Keratinocyte (primary cell): ENCODE measurements at regions not wholly inside any gene's neighbourhood (a gene's known extent, or its start where the extent isn't known, plus 50 kb on each side); places are given as distances from the start of the nearest gene placed in this dataset.

Experiments
- DNase-seq: peaks from one replicate; pipeline ENCODE4 v3.0.0-alpha.2; 2011; ENCODE audit warnings: low read depth, missing footprints, low spot score
- FAIRE-seq: peaks from 2 replicates; lab custom pipeline; 2011; peaks lifted over from hg19 to GRCh38; lab: Jason Lieb, UNC
- H2AFZ ChIP-seq: 2 replicates; pipeline ENCODE4 v1.6.0; 2012; ENCODE audit warnings: low read length, control low read depth, inconsistent platforms; ENCODE audit not compliant: control insufficient read depth
- H3K27ac ChIP-seq: 2 replicates; pipeline ENCODE4 v1.5.1; 2011; ENCODE audit warnings: low read length; ENCODE audit not compliant: control insufficient read depth, insufficient read depth
- H3K27me3 ChIP-seq: 3 replicates; pipeline ENCODE4 v1.6.0; 2011; ENCODE audit warnings: low read length; ENCODE audit not compliant: control insufficient read depth, insufficient read depth; ENCODE audit errors: extremely low read depth
- H3K36me3 ChIP-seq, 2 experiments: 2 replicates in 1 of 2; 3 replicates in 1 of 2; pipeline ENCODE4 v1.5.1; 2011; ENCODE audit warnings: low read length in 2 of 2, mild to moderate bottlenecking in 1 of 2; ENCODE audit not compliant: control insufficient read depth in 2 of 2, insufficient read depth in 2 of 2; ENCODE audit errors: extremely low read depth in 1 of 2
- H3K4me1 ChIP-seq: 3 replicates; pipeline ENCODE4 v1.5.1; 2011; ENCODE audit warnings: low read length; ENCODE audit not compliant: control insufficient read depth, insufficient read depth; ENCODE audit errors: extremely low read depth
- H3K4me2 ChIP-seq: 3 replicates; pipeline ENCODE4 v1.6.0; 2011; ENCODE audit warnings: low read depth, low read length; ENCODE audit not compliant: control insufficient read depth, insufficient read depth; ENCODE audit errors: extremely low read depth
- H3K4me3 ChIP-seq, 3 experiments: fragments of 200-600 bp in 1 of 3; sonication (generic) in 1 of 3; 2 replicates in 2 of 3; 3 replicates in 1 of 3; pipeline ENCODE4 v1.5.1; 2011 to 2016; ENCODE audit warnings: low read length in 3 of 3, mild to moderate bottlenecking in 3 of 3, control low read depth in 2 of 3, inconsistent platforms in 1 of 3, low read depth in 1 of 3, mixed read lengths in 1 of 3, mixed run types in 1 of 3, moderate library complexity in 1 of 3; ENCODE audit not compliant: control insufficient read depth in 2 of 3, insufficient read depth in 2 of 3; ENCODE audit errors: extremely low read depth in 1 of 3
- H3K79me2 ChIP-seq: 2 replicates; pipeline ENCODE4 v1.6.0; 2012; ENCODE audit warnings: low read length; ENCODE audit not compliant: control insufficient read depth, insufficient read depth
- H3K9ac ChIP-seq: 3 replicates; pipeline ENCODE4 v1.6.0; 2011; ENCODE audit warnings: low read length; ENCODE audit not compliant: control insufficient read depth, insufficient read depth; ENCODE audit errors: extremely low read depth
- H3K9me1 ChIP-seq: 3 replicates; pipeline ENCODE4 v1.6.0; 2011; ENCODE audit warnings: low read length; ENCODE audit not compliant: control insufficient read depth, insufficient read depth; ENCODE audit errors: extremely low read depth
- H3K9me3 ChIP-seq: 2 replicates; pipeline ENCODE4 v1.5.1; 2012; ENCODE audit warnings: low read depth, low read length; ENCODE audit not compliant: control insufficient read depth
- H4K20me1 ChIP-seq: 3 replicates; pipeline ENCODE4 v1.6.0; 2011; ENCODE audit warnings: low read length; ENCODE audit not compliant: control insufficient read depth, insufficient read depth; ENCODE audit errors: extremely low read depth
- CTCF ChIP-seq, 3 experiments: IDR thresholded peaks in 1 of 3; conservative IDR thresholded peaks in 1 of 3; optimal IDR thresholded peaks in 1 of 3; 2 replicates in 2 of 3; 3 replicates in 1 of 3; pipeline versions ENCODE3 to v1.5.1; 2011; ENCODE audit warnings: low read length in 3 of 3, mild to moderate bottlenecking in 3 of 3, moderate library complexity in 2 of 3, control low read depth in 1 of 3, inconsistent platforms in 1 of 3; ENCODE audit not compliant: insufficient read depth in 2 of 3; ENCODE audit errors: extremely low read depth in 1 of 3
- EZH2 ChIP-seq: IDR thresholded peaks from one replicate; pipeline ENCODE4 v1.6.1; 2012; ENCODE audit warnings: inconsistent platforms, mild to moderate bottlenecking, low read length, moderate library complexity
- dilution Hi-C: fragments of 300-500 bp; cut with MboI; formaldehyde crosslinking; loops from one replicate; pipeline ENCODE4 v1.7.0; 2020; ENCODE audit warnings: low sequenced_read_pairs; ENCODE audit not compliant: extremely low pct_ligation_motif_present

- H3K9ac ChIP-seq: no peak overlapping the region
- H3K4me3 ChIP-seq: no peak overlapping the region
- H3K9me3 ChIP-seq: no peaks in the 10 kb centered on the region
- H4K20me1 ChIP-seq: no peaks in the 10 kb centered on the region
- TF ChIP-seq CTCF (optimal IDR thresholded peaks at IDR 0.05 in 1 of 3, IDR thresholded peaks at IDR 0.05 in 1 of 3, conservative IDR thresholded peaks at IDR 0.05 in 1 of 3; ENCODE audit: extremely low read depth in 1 of 3, insufficient read depth in 2 of 3, low read length in 3 of 3) (no peak), EZH2 (no peak)
- H3K27me3 ChIP-seq: no peaks in the 10 kb centered on the region
- H3K4me1 ChIP-seq: no peaks in the 10 kb centered on the region
- dilution Hi-C loops: no loop called here
- DNase-seq (no peak), FAIRE-seq (no peak)
- H3K36me3 ChIP-seq: no peaks in the 10 kb centered on the region
- no peak overlapping the region for H3K4me2 ChIP-seq
- no peak overlapping the region for H2AFZ ChIP-seq
- H3K27ac ChIP-seq: no peak overlapping the region
- H3K79me2 ChIP-seq: no peaks in the 10 kb centered on the region
- no peaks in the 10 kb centered on the region for H3K9me1 ChIP-seq
These were observed 975.0 kb upstream of the NCAM2 start for GRCh38 chr21:20023193-20023592.

- Histone ChIP-seq H3K36me3 (no peaks in the 10 kb centered on the region), H3K27ac (no peak overlapping the region), H4K20me1 (no peaks in the 10 kb centered on the region), H3K9ac (no peak overlapping the region), H3K9me1 (no peaks in the 10 kb centered on the region), H3K4me1 (no peaks in the 10 kb centered on the region), H3K27me3 (no peaks in the 10 kb centered on the region), H3K79me2 (no peaks in the 10 kb centered on the region), H3K4me3 (no peak overlapping the region), H2AFZ (no peak overlapping the region), H3K4me2 (no peak overlapping the region), H3K9me3 (peaks cover 2% of the 10 kb centered on the region)
- FAIRE-seq: no peak
- TF ChIP-seq EZH2: no peak
- dilution Hi-C loops: no loop called here
- DNase-seq: no peak
These were observed 973.5 kb upstream of the NCAM2 start for GRCh38 chr21:20024741-20025140.

- no peak overlapping the region for H3K27ac ChIP-seq
- H3K27me3 ChIP-seq: no peaks in the 10 kb centered on the region
- H3K36me3 ChIP-seq: no peaks in the 10 kb centered on the region
- H4K20me1 ChIP-seq: no peaks in the 10 kb centered on the region
- DNase-seq: no peak
- H3K4me3 ChIP-seq: no peak overlapping the region
- H3K4me2 ChIP-seq: no peak overlapping the region
- dilution Hi-C loops: no loop called here
- peaks cover 5% of the 10 kb centered on the region for H3K9me3 ChIP-seq
- no peaks in the 10 kb centered on the region for H3K4me1 ChIP-seq
- H2AFZ ChIP-seq: no peak overlapping the region
- H3K9me1 ChIP-seq: no peaks in the 10 kb centered on the region
- no peak overlapping the region for H3K9ac ChIP-seq
- TF ChIP-seq CTCF (optimal IDR thresholded peaks at IDR 0.05 in 1 of 3, IDR thresholded peaks at IDR 0.05 in 1 of 3, conservative IDR thresholded peaks at IDR 0.05 in 1 of 3; ENCODE audit: extremely low read depth in 1 of 3, insufficient read depth in 2 of 3, low read length in 3 of 3): no peak
- no peak for TF ChIP-seq EZH2
- no peak for FAIRE-seq
- no peaks in the 10 kb centered on the region for H3K79me2 ChIP-seq
These were observed 971.7 kb upstream of the NCAM2 start for GRCh38 chr21:20026543-20026942.
